MCF 10A (cell line): ENCODE measurements at regions not wholly inside any gene's neighbourhood (a gene's known extent, or its start where the extent isn't known, plus 50 kb on each side); places are given as distances from the start of the nearest gene placed in this dataset.

ENCODE experiments used
- BruUV-seq: library from RNA; stranded (reverse); fragments of 400-500 nt; replicated peaks from 2 replicates; lab custom pipeline; 2021; lab: Mats Ljungman, UMichigan
- CTCF ChIA-PET: fragments of 300-600 bp; sonication (Branson Sonifier 250); formaldehyde crosslinking; extraction: SDS; loops from one replicate; lab custom pipeline; 2021; ENCODE audit warnings: antibody characterized with exemption, inconsistent platforms; lab: Yijun Ruan, JAX
- POLR2A ChIA-PET: fragments of 300-600, 350-650 bp; sonication (Branson Sonifier 250); formaldehyde crosslinking; extraction: SDS; loops from one replicate; lab custom pipeline; 2020; ENCODE audit warnings: antibody characterized with exemption, inconsistent platforms; lab: Yijun Ruan, JAX
- DNase-seq: peaks from one replicate; pipeline ENCODE4 v3.0.0-alpha.2; 2018; ENCODE audit not compliant: unreplicated experiment
- H3K27ac Mint-ChIP-seq: one replicate; pipeline ENCODE4 v1.8.0; 2022; ENCODE audit warnings: mild to moderate bottlenecking, low read depth, mixed read lengths; ENCODE audit not compliant: unreplicated experiment
- H3K27me3 Mint-ChIP-seq: one replicate; pipeline ENCODE4 v1.8.0; 2022; ENCODE audit warnings: mixed read lengths; ENCODE audit not compliant: insufficient read depth, unreplicated experiment
- H3K36me3 Mint-ChIP-seq: one replicate; pipeline ENCODE4 v1.8.0; 2022; ENCODE audit warnings: mild to moderate bottlenecking, moderate library complexity, mixed read lengths; ENCODE audit not compliant: insufficient read depth, unreplicated experiment
- H3K4me1 Mint-ChIP-seq: one replicate; pipeline ENCODE4 v1.8.0; 2022; ENCODE audit warnings: mixed read lengths; ENCODE audit not compliant: insufficient read depth, unreplicated experiment
- H3K4me3 Mint-ChIP-seq: one replicate; pipeline ENCODE4 v1.8.0; 2022; ENCODE audit warnings: mild to moderate bottlenecking, moderate library complexity, mixed read lengths; ENCODE audit not compliant: unreplicated experiment
- H3K9me3 Mint-ChIP-seq: one replicate; pipeline ENCODE4 v1.8.0; 2022; ENCODE audit warnings: mixed read lengths; ENCODE audit not compliant: unreplicated experiment
- CTCF ChIP-seq: fragments of 200-600 bp; IDR thresholded peaks from one replicate; pipeline ENCODE4 v1.8.0; 2022; ENCODE audit warnings: antibody characterized with exemption, mild to moderate bottlenecking; ENCODE audit not compliant: unreplicated experiment
- intact Hi-C: fragments of 100-400 bp; cut with micrococcal nuclease; formaldehyde crosslinking; loops from 2 replicates; pipeline ENCODE4 v1.14.1; 2022

- no peak overlapping the region for H3K27ac Mint-ChIP-seq
- ChIA-PET POLR2A (no interaction called here), CTCF (no interaction called here)
- intact Hi-C loops: no loop called here
- H3K9me3 Mint-ChIP-seq: peaks cover 24% of the 10 kb centered on the region
- no peak overlapping the region for H3K4me3 Mint-ChIP-seq
- H3K36me3 Mint-ChIP-seq: no peaks in the 10 kb centered on the region
- no peaks in the 10 kb centered on the region for H3K27me3 Mint-ChIP-seq
- no peak for DNase-seq
- BruUV-seq: no TSS peak
- no peaks in the 10 kb centered on the region for H3K4me1 Mint-ChIP-seq
- no peak for TF ChIP-seq CTCF
These were observed 1291.5 kb downstream of the TBC1D22A start for GRCh38 chr22:48053973-48054372.

- no peak for DNase-seq
- Mint-ChIP-seq H3K9me3 (peaks cover 24% of the 10 kb centered on the region), H3K27me3 (no peaks in the 10 kb centered on the region), H3K4me3 (no peak overlapping the region), H3K27ac (no peak overlapping the region), H3K4me1 (no peaks in the 10 kb centered on the region), H3K36me3 (no peaks in the 10 kb centered on the region)
- CTCF ChIA-PET: no interaction called here
- no peak for TF ChIP-seq CTCF
- POLR2A ChIA-PET: no interaction called here
- intact Hi-C loops: no loop called here
- no TSS peak for BruUV-seq
These were observed 1291.0 kb downstream of the TBC1D22A start for GRCh38 chr22:48053486-48053885.

GRCh38 chr22:48052621-48052890 lies 1290.1 kb downstream of the TBC1D22A start:
- TF ChIP-seq CTCF: no peak
- ChIA-PET CTCF (no interaction called here), POLR2A (no interaction called here)
- Mint-ChIP-seq H3K36me3 (no peaks in the 10 kb centered on the region), H3K27me3 (no peaks in the 10 kb centered on the region), H3K9me3 (peaks cover 16% of the 10 kb centered on the region), H3K27ac (no peak overlapping the region), H3K4me3 (no peak overlapping the region), H3K4me1 (no peaks in the 10 kb centered on the region)
- no TSS peak for BruUV-seq
- intact Hi-C loops: no loop called here
- DNase-seq: no peak

- H3K27ac Mint-ChIP-seq: no peak overlapping the region
- TF ChIP-seq CTCF: no peak
- H3K9me3 Mint-ChIP-seq: peaks cover 12% of the 10 kb centered on the region
- POLR2A ChIA-PET: no interaction called here
- H3K36me3 Mint-ChIP-seq: no peaks in the 10 kb centered on the region
- H3K4me1 Mint-ChIP-seq: no peaks in the 10 kb centered on the region
- DNase-seq: no peak
- intact Hi-C loops: no loop called here
- H3K4me3 Mint-ChIP-seq: no peak overlapping the region
- H3K27me3 Mint-ChIP-seq: no peaks in the 10 kb centered on the region
- no TSS peak for BruUV-seq
- CTCF ChIA-PET: interaction anchor here (0.7 kb wide), 2 partner anchors 136 to 670 kb away, joined by 3 to 4 read pairs; no protein-coding TSS in a partner anchor
These were observed 1289.6 kb downstream of the TBC1D22A start for GRCh38 chr22:48051796-48052620.
